ENCODE measurements at regions not wholly inside any gene's neighbourhood (a gene's known extent, or its start where the extent isn't known, plus 50 kb on each side); places are given as distances from the start of the nearest gene placed in this dataset.

- DNase-seq (ENCODE audit: low spot score) = no peak
Measured at GRCh38 chr1:36687312-36687711, 204.6 kb upstream of the CSF3R start.

- no peak for DNase-seq (ENCODE audit: low spot score)
Measured at GRCh38 chr1:36675931-36676562, 193.3 kb upstream of the CSF3R start.

GRCh38 chr1:36675106-36675505, 192.4 kb upstream of the CSF3R start:
- no peak for DNase-seq (ENCODE audit: low spot score)

- DNase-seq (ENCODE audit: low spot score) = no peak
Measured at GRCh38 chr1:36673202-36673601, 190.5 kb upstream of the CSF3R start.

GRCh38 chr1:36669262-36669661, 186.5 kb upstream of the CSF3R start:
- DNase-seq (ENCODE audit: low spot score) = no peak

GRCh38 chr1:36667836-36668235, 185.1 kb upstream of the CSF3R start:
- no peak for DNase-seq (ENCODE audit: low spot score)

GRCh38 chr1:36667256-36667655, 184.5 kb upstream of the CSF3R start:
- no peak for DNase-seq (ENCODE audit: low spot score)

- DNase-seq (ENCODE audit: low spot score) = no peak
Measured at GRCh38 chr1:36665478-36666080, 182.9 kb upstream of the CSF3R start.

GRCh38 chr1:36664571-36665287, 182.0 kb upstream of the CSF3R start:
- no peak for DNase-seq (ENCODE audit: low spot score)

- no peak for DNase-seq (ENCODE audit: low spot score)
Measured at GRCh38 chr1:36663772-36664430, 181.2 kb upstream of the CSF3R start.

GRCh38 chr1:36658838-36659237, 176.1 kb upstream of the CSF3R start:
- DNase-seq (ENCODE audit: low spot score) = no peak

- no peak for DNase-seq (ENCODE audit: low spot score)
Measured at GRCh38 chr1:36657826-36658225, 175.1 kb upstream of the CSF3R start.

GRCh38 chr1:36656838-36657237, 174.1 kb upstream of the CSF3R start:
- no peak for DNase-seq (ENCODE audit: low spot score)

- DNase-seq (ENCODE audit: low spot score) = no peak
Measured at GRCh38 chr1:36656271-36656670, 173.6 kb upstream of the CSF3R start.

GRCh38 chr1:36654586-36654985, 171.9 kb upstream of the CSF3R start:
- no peak for DNase-seq (ENCODE audit: low spot score)

- no peak for DNase-seq (ENCODE audit: low spot score)
Measured at GRCh38 chr1:36653850-36654249, 171.1 kb upstream of the CSF3R start.

- no peak for DNase-seq (ENCODE audit: low spot score)
Measured at GRCh38 chr1:36652586-36652985, 169.9 kb upstream of the CSF3R start.

- no peak for DNase-seq (ENCODE audit: low spot score)
Measured at GRCh38 chr1:36652011-36652410, 169.3 kb upstream of the CSF3R start.

GRCh38 chr1:36651176-36651910, 168.6 kb upstream of the CSF3R start:
- no peak for DNase-seq (ENCODE audit: low spot score)

- DNase-seq (ENCODE audit: low spot score) = peak; percentile 39
Measured at GRCh38 chr1:36650200-36651065, 167.7 kb upstream of the CSF3R start.

- no peak for DNase-seq (ENCODE audit: low spot score)
Measured at GRCh38 chr1:36645867-36646266, 163.2 kb upstream of the CSF3R start.

All from umbilical cord (tissue), 1 donor.